Neural progenitor cell (in vitro differentiated cells): ENCODE measurements at regions not wholly inside any gene's neighbourhood (a gene's known extent, or its start where the extent isn't known, plus 50 kb on each side); places are given as distances from the start of the nearest gene placed in this dataset.

Source experiments
- DNase-seq: peaks from one replicate; pipeline ENCODE4 v3.0.0-alpha.2; 2016; ENCODE audit warnings: low spot score
- H2AFZ ChIP-seq: fragments of 200-600 bp; sonication (generic); replicated peaks from 2 replicates; pipeline ENCODE4 v1.6.1; 2016; ENCODE audit warnings: antibody characterized with exemption
- H3F3A ChIP-seq: fragments of 200-600 bp; sonication (generic); 2 replicates; pipeline ENCODE4 v1.6.1; 2016; ENCODE audit warnings: antibody characterized with exemption, low read depth
- H3K27ac ChIP-seq: fragments of 200-600 bp; sonication (generic); 2 replicates; pipeline ENCODE4 v1.5.1; 2016; ENCODE audit warnings: mild to moderate bottlenecking
- H3K27me3 ChIP-seq: fragments of 200-600 bp; sonication (generic); 2 replicates; pipeline ENCODE4 v1.6.1; 2016; ENCODE audit warnings: mild to moderate bottlenecking, moderate library complexity
- H3K36me3 ChIP-seq: fragments of 200-600 bp; sonication (generic); 2 replicates; pipeline ENCODE4 v1.5.1; 2016
- H3K4me1 ChIP-seq: fragments of 200-600 bp; sonication (generic); 2 replicates; pipeline ENCODE4 v1.6.1; 2016; ENCODE audit warnings: mixed run types
- H3K4me2 ChIP-seq: fragments of 200-600 bp; sonication (generic); 2 replicates; pipeline ENCODE4 v1.6.1; 2016
- H3K4me3 ChIP-seq: fragments of 200-600 bp; sonication (generic); 2 replicates; pipeline ENCODE4 v1.5.1; 2016
- H3K79me2 ChIP-seq: fragments of 200-600 bp; sonication (generic); 2 replicates; pipeline ENCODE4 v1.6.1; 2016; ENCODE audit warnings: low read depth
- H3K9ac ChIP-seq: fragments of 200-600 bp; sonication (generic); 2 replicates; pipeline ENCODE4 v1.6.1; 2016
- H3K9me3 ChIP-seq: fragments of 200-600 bp; sonication (generic); 2 replicates; pipeline ENCODE4 v1.5.1; 2016; ENCODE audit warnings: low read depth
- H4K20me1 ChIP-seq: fragments of 200-600 bp; sonication (generic); 2 replicates; pipeline ENCODE4 v1.6.1; 2016; ENCODE audit warnings: low read depth
- H3K27ac Mint-ChIP-seq: 3 replicates; pipeline ENCODE4 v1.8.0; 2021; ENCODE audit warnings: mixed read lengths
- H3K27me3 Mint-ChIP-seq: 2 replicates; pipeline ENCODE4 v1.8.0; 2022; ENCODE audit warnings: low read depth, mild to moderate bottlenecking, inconsistent platforms, moderate library complexity, mixed read lengths; ENCODE audit not compliant: insufficient read depth
- H3K36me3 Mint-ChIP-seq: 3 replicates; pipeline ENCODE4 v1.8.0; 2021; ENCODE audit warnings: mixed read lengths
- H3K4me1 Mint-ChIP-seq: 3 replicates; pipeline ENCODE4 v1.8.0; 2021; ENCODE audit warnings: mixed read lengths
- H3K4me3 Mint-ChIP-seq: 3 replicates; pipeline ENCODE4 v1.8.0; 2021; ENCODE audit warnings: mild to moderate bottlenecking, moderate library complexity, mixed read lengths
- H3K9me3 Mint-ChIP-seq: 3 replicates; pipeline ENCODE4 v1.8.0; 2020; ENCODE audit warnings: mixed read lengths
- EZH2 ChIP-seq: fragments of 200-600 bp; sonication (generic); IDR thresholded peaks from 2 replicates; pipeline ENCODE4 v1.6.1; 2017; ENCODE audit warnings: antibody characterized with exemption, mild to moderate bottlenecking, moderate library complexity
- EZH2phosphoT487 ChIP-seq: fragments of 200-600 bp; sonication (generic); IDR thresholded peaks from 2 replicates; pipeline ENCODE4 v1.6.1; 2017; ENCODE audit warnings: antibody characterized with exemption
- TF ChIP-seq, protein P1 (sequence below): fragments of 200-600 bp; sonication (generic); IDR thresholded peaks from 2 replicates; pipeline ENCODE4 v1.5.1; 2017; ENCODE audit warnings: antibody characterized with exemption, mild to moderate bottlenecking

DNA sequence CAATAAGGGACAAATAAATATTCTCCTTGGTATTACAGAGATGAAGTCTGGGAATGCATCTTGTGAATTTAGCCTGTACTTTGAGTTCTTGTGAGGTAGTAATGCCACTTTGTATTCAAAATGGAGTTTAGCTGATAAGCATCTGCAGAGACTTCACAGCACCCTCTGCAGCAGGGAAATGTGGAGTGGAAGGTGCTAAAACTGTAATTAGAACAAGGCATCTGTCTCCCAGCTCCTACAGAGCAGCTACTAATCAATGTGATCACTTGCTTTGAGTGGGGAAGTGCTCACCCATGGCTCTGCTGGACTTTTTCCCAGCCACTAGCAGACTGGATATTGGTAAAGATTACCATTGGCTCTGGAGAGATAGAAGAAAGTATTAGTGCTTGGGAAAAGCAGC is 56.2 kb upstream of the TMEFF2 start:
- no peak for TF ChIP-seq EZH2phosphoT487
- TF ChIP-seq, protein P1, sequence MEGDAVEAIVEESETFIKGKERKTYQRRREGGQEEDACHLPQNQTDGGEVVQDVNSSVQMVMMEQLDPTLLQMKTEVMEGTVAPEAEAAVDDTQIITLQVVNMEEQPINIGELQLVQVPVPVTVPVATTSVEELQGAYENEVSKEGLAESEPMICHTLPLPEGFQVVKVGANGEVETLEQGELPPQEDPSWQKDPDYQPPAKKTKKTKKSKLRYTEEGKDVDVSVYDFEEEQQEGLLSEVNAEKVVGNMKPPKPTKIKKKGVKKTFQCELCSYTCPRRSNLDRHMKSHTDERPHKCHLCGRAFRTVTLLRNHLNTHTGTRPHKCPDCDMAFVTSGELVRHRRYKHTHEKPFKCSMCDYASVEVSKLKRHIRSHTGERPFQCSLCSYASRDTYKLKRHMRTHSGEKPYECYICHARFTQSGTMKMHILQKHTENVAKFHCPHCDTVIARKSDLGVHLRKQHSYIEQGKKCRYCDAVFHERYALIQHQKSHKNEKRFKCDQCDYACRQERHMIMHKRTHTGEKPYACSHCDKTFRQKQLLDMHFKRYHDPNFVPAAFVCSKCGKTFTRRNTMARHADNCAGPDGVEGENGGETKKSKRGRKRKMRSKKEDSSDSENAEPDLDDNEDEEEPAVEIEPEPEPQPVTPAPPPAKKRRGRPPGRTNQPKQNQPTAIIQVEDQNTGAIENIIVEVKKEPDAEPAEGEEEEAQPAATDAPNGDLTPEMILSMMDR, result no peak
- Mint-ChIP-seq H3K27me3 (no peaks in the 10 kb centered on the region), H3K36me3 (peaks cover 1% of the 10 kb centered on the region), H3K27ac (no peak overlapping the region), H3K4me1 (peaks cover 16% of the 10 kb centered on the region), H3K4me3 (no peak overlapping the region), H3K9me3 (no peaks in the 10 kb centered on the region)
- Histone ChIP-seq H3K36me3 (no peaks in the 10 kb centered on the region), H4K20me1 (no peaks in the 10 kb centered on the region), H3K4me2 (no peak overlapping the region), H3K27me3 (no peaks in the 10 kb centered on the region), H3K9me3 (no peaks in the 10 kb centered on the region), H3K79me2 (no peaks in the 10 kb centered on the region), H3F3A (no peaks in the 10 kb centered on the region), H3K9ac (no peak overlapping the region), H3K27ac (no peak overlapping the region), H3K4me1 (no peaks in the 10 kb centered on the region), H2AFZ (no peak overlapping the region), H3K4me3 (no peak overlapping the region)
- DNase-seq, result no peak

DNA sequence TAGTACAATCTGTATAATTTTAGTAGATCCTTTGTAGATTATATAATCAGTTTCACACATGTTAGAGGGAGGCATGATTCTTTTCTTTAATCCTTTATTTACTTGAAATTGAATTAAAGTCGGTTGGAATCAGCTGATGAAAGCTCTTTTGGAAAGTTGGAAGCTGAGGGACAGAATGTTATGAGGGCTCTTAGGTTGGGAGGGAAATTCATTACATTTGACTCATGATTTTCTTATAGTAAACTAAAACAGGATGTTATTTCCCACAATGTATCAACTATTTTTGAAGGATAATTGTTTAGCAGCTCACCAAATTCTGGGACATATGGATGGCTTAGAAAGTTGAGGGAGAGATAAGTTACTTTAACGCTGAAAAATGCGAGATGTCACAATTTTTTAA is 52.7 kb upstream of the TMEFF2 start:
- no peaks in the 10 kb centered on the region for H3K9me3 ChIP-seq
- H3K79me2 ChIP-seq, result no peaks in the 10 kb centered on the region
- H3K27me3 Mint-ChIP-seq, result no peaks in the 10 kb centered on the region
- H3K9ac ChIP-seq, result no peak overlapping the region
- H3K36me3 Mint-ChIP-seq, result peaks cover 1% of the 10 kb centered on the region
- H3K9me3 Mint-ChIP-seq, result no peaks in the 10 kb centered on the region
- no peak overlapping the region for H3K4me2 ChIP-seq
- H3K36me3 ChIP-seq, result no peaks in the 10 kb centered on the region
- no peaks in the 10 kb centered on the region for H4K20me1 ChIP-seq
- H3F3A ChIP-seq, result no peaks in the 10 kb centered on the region
- DNase-seq, result no peak
- no peaks in the 10 kb centered on the region for H3K27me3 ChIP-seq
- H3K4me3 Mint-ChIP-seq, result no peak overlapping the region
- H3K27ac ChIP-seq, result no peak overlapping the region
- no peak overlapping the region for H2AFZ ChIP-seq
- H3K4me1 ChIP-seq, result no peaks in the 10 kb centered on the region
- H3K27ac Mint-ChIP-seq, result no peak overlapping the region
- no peak overlapping the region for H3K4me3 ChIP-seq
- TF ChIP-seq, protein P1, result no peak
- TF ChIP-seq EZH2phosphoT487, result no peak
- no peak for TF ChIP-seq EZH2
- peaks cover 2% of the 10 kb centered on the region for H3K4me1 Mint-ChIP-seq

DNA sequence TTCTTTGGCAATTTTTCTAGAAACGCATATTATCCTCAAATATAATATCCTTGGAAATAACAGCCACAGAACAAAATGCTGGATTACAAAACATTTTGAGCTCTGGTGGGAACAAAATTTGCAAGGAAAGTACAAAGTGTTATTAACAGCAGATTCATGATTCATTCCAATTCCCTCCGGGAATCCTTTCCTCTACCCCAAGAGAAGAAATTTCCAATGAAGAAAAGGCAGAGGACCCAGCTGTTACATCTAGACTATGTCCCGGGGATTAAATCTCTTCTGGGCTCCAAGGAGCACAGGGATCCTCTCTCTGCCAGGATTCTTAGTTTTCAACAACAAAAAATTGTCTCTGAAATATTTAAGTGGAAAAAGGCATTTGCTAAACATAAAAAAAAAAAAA is 51.6 kb upstream of the TMEFF2 start:
- Histone ChIP-seq H3K27me3 (no peaks in the 10 kb centered on the region), H3K36me3 (no peaks in the 10 kb centered on the region), H3K79me2 (no peaks in the 10 kb centered on the region), H3K27ac (no peak overlapping the region), H3K9ac (no peak overlapping the region), H3F3A (no peaks in the 10 kb centered on the region), H2AFZ (no peak overlapping the region), H3K9me3 (no peaks in the 10 kb centered on the region), H3K4me1 (no peaks in the 10 kb centered on the region), H3K4me3 (no peak overlapping the region), H4K20me1 (no peaks in the 10 kb centered on the region), H3K4me2 (no peak overlapping the region)
- Mint-ChIP-seq H3K27me3 (no peaks in the 10 kb centered on the region), H3K27ac (no peak overlapping the region), H3K4me3 (no peak overlapping the region), H3K9me3 (no peaks in the 10 kb centered on the region), H3K36me3 (peaks cover 1% of the 10 kb centered on the region), H3K4me1 (no peaks in the 10 kb centered on the region)
- TF ChIP-seq EZH2phosphoT487 (no peak), EZH2 (no peak)
- TF ChIP-seq, protein P1, result no peak
- DNase-seq, result no peak

- no peak overlapping the region for H2AFZ ChIP-seq
Measured at GRCh38 chr2:192245329-192245728, 50.6 kb upstream of the TMEFF2 start.

More at GRCh38 chr2:192245329-192245728, 50.6 kb upstream of the TMEFF2 start:
- Histone ChIP-seq H3K4me1 (no peaks in the 10 kb centered on the region), H3K27me3 (no peaks in the 10 kb centered on the region), H4K20me1 (no peaks in the 10 kb centered on the region), H3K9ac (no peak overlapping the region), H3K9me3 (no peaks in the 10 kb centered on the region), H3K27ac (no peak overlapping the region), H3F3A (no peaks in the 10 kb centered on the region), H3K79me2 (no peaks in the 10 kb centered on the region), H3K36me3 (no peaks in the 10 kb centered on the region), H3K4me2 (no peak overlapping the region), H3K4me3 (no peak overlapping the region)
- no peaks in the 10 kb centered on the region for H3K4me1 Mint-ChIP-seq
- H3K36me3 Mint-ChIP-seq, result peaks cover 1% of the 10 kb centered on the region
- H3K9me3 Mint-ChIP-seq, result no peaks in the 10 kb centered on the region
- TF ChIP-seq EZH2phosphoT487 (no peak), EZH2 (no peak)
- TF ChIP-seq, protein P1, result no peak
- H3K27ac Mint-ChIP-seq, result no peak overlapping the region
- no peaks in the 10 kb centered on the region for H3K27me3 Mint-ChIP-seq
- H3K4me3 Mint-ChIP-seq, result no peak overlapping the region
- DNase-seq, result no peak
